Liver (tissue), 8 donors: ENCODE measurements at regions not wholly inside any gene's neighbourhood (a gene's known extent, or its start where the extent isn't known, plus 50 kb on each side); places are given as distances from the start of the nearest gene placed in this dataset.

ENCODE experiments used
- DNase-seq: peaks from one replicate; pipeline ENCODE4 v3.0.0-alpha.2; 2017; ENCODE audit warnings: low spot score
- H3K27ac ChIP-seq, 2 donors: one replicate each; pipeline ENCODE4 v1.7.0; 2013; ENCODE audit warnings: inconsistent platforms in 2 of 2, low read length in 2 of 2, control low read depth in 1 of 2, low read depth in 1 of 2, mild to moderate bottlenecking in 1 of 2
- H3K27me3 ChIP-seq, 4 donors: one replicate each; pipeline versions ENCODE4 v1.6.1 to v1.7.0; 2013; ENCODE audit warnings: low read length in 3 of 4, inconsistent platforms in 1 of 4, mild to moderate bottlenecking in 1 of 4, moderate library complexity in 1 of 4; ENCODE audit not compliant: control insufficient read depth in 4 of 4, insufficient read depth in 4 of 4
- H3K36me3 ChIP-seq, 4 donors: one replicate each; pipeline versions ENCODE4 v1.6.1 to v1.7.0; 2013; ENCODE audit warnings: low read length in 3 of 4, mild to moderate bottlenecking in 3 of 4, low read depth in 1 of 4, moderate library complexity in 1 of 4; ENCODE audit not compliant: control insufficient read depth in 4 of 4, insufficient read depth in 3 of 4
- H3K4me1 ChIP-seq, 4 donors: one replicate each; pipeline versions ENCODE4 v1.6.1 to v1.7.0; 2013; ENCODE audit warnings: low read length in 3 of 4, mild to moderate bottlenecking in 3 of 4, moderate library complexity in 1 of 4; ENCODE audit not compliant: control insufficient read depth in 4 of 4, insufficient read depth in 4 of 4
- H3K4me3 ChIP-seq, 3 donors: one replicate each; pipeline versions ENCODE4 v1.6.1 to v1.7.0; 2013; ENCODE audit warnings: low read length in 3 of 3, control low read depth in 1 of 3, low read depth in 1 of 3, mild to moderate bottlenecking in 1 of 3
- H3K9ac ChIP-seq, 2 donors: one replicate each; pipeline ENCODE4 v1.7.0; 2013; ENCODE audit warnings: low read length in 2 of 2, mild to moderate bottlenecking in 2 of 2, moderate library complexity in 2 of 2, control low read depth in 1 of 2, low read depth in 1 of 2
- H3K9me3 ChIP-seq, 4 donors: one replicate each; pipeline versions ENCODE4 v1.6.1 to v1.7.0; 2013; ENCODE audit warnings: low read length in 3 of 4; ENCODE audit not compliant: control insufficient read depth in 4 of 4
- ATF3 ChIP-seq: IDR thresholded peaks from 2 replicates; pipeline ENCODE4 v1.6.1; 2016; ENCODE audit warnings: antibody characterized with exemption
- CTCF ChIP-seq: fragments of 150-350 bp; IDR thresholded peaks from 2 replicates; pipeline ENCODE4 v1.5.1; 2017; ENCODE audit warnings: improper control_type of control experiment, low read depth, low read length; ENCODE audit not compliant: missing input control
- EGR1 ChIP-seq, 2 donors: IDR thresholded peaks; 2 replicates each; pipeline ENCODE4 v1.6.1; 2016 to 2018; ENCODE audit warnings: antibody characterized with exemption in 2 of 2, low read depth in 2 of 2
- FOXA1 ChIP-seq: IDR thresholded peaks from 2 replicates; pipeline ENCODE4 v1.6.1; 2016; ENCODE audit warnings: antibody characterized with exemption
- FOXA2 ChIP-seq: IDR thresholded peaks from 2 replicates; pipeline ENCODE4 v1.6.1; 2016; ENCODE audit warnings: antibody characterized with exemption
- GABPA ChIP-seq, 2 donors: IDR thresholded peaks in 1 of 2; conservative IDR thresholded peaks in 1 of 2; 2 replicates each; pipeline ENCODE4 v1.6.1; 2016; ENCODE audit warnings: antibody characterized with exemption in 2 of 2, mild to moderate bottlenecking in 1 of 2, moderate library complexity in 1 of 2
- HNF4A ChIP-seq, 2 donors: conservative IDR thresholded peaks; 2 replicates each; pipeline ENCODE4 v1.6.1; 2016; ENCODE audit warnings: antibody characterized with exemption in 2 of 2, mild to moderate bottlenecking in 2 of 2
- HNF4G ChIP-seq: IDR thresholded peaks from 2 replicates; pipeline ENCODE4 v1.6.1; 2016; ENCODE audit warnings: antibody characterized with exemption
- JUND ChIP-seq, 2 donors: IDR thresholded peaks; 2 replicates each; pipeline ENCODE4 v1.6.1; 2016; ENCODE audit warnings: antibody characterized with exemption in 2 of 2
- MAX ChIP-seq: IDR thresholded peaks from 2 replicates; pipeline ENCODE4 v1.6.1; 2016; ENCODE audit warnings: antibody characterized with exemption
- NR2F2 ChIP-seq: IDR thresholded peaks from 2 replicates; pipeline ENCODE4 v1.6.1; 2016; ENCODE audit warnings: antibody characterized with exemption
- RAD21 ChIP-seq, 2 donors: IDR thresholded peaks; 2 replicates each; pipeline ENCODE4 v1.6.1; 2016; ENCODE audit warnings: antibody characterized with exemption in 2 of 2, mild to moderate bottlenecking in 2 of 2
- RXRA ChIP-seq, 2 donors: IDR thresholded peaks; 2 replicates each; pipeline ENCODE4 v1.6.1; 2017 to 2018; ENCODE audit warnings: antibody characterized with exemption in 2 of 2, mild to moderate bottlenecking in 1 of 2
- SP1 ChIP-seq: IDR thresholded peaks from 2 replicates; pipeline ENCODE4 v1.6.1; 2018; ENCODE audit warnings: antibody characterized with exemption, mild to moderate bottlenecking
- TAF1 ChIP-seq: conservative IDR thresholded peaks from 2 replicates; pipeline ENCODE4 v1.6.1; 2016; ENCODE audit warnings: antibody characterized with exemption, mild to moderate bottlenecking
- YY1 ChIP-seq: IDR thresholded peaks from 2 replicates; pipeline ENCODE4 v1.6.1; 2016; ENCODE audit warnings: antibody characterized with exemption, mild to moderate bottlenecking
- ZBTB33 ChIP-seq: IDR thresholded peaks from 2 replicates; pipeline ENCODE4 v1.6.1; 2016; ENCODE audit warnings: antibody characterized with exemption
- WGBS: extraction: QIAGEN DNeasy Blood & Tissue Kit; methylation state at CpG from one replicate; pipeline ENCODE4 v1.1.7; 2013; 5-methylcytosine and 5-hydroxymethylcytosine counted together
- donor health status: healthy.
- donor health status: healthy.
- donor health status: healthy.
- donor health status: healthy.
- donor health status: healthy.

GRCh38 chr13:44191504-44192171, 182.0 kb upstream of the SERP2 start:
- Histone ChIP-seq H3K4me1 (peaks cover 6 to 27% (median 15%) of the 10 kb centered on the region in 4 donors), H3K27me3 (no peaks in the 10 kb centered on the region), H3K4me3 (peak overlapping the region in 1 of 3 donors; percentile 24), H3K9me3 (no peaks in the 10 kb centered on the region), H3K27ac (peak overlapping the region; percentile 27 to 72), H3K9ac (peak overlapping the region in 1 of 2 donors; percentile 66), H3K36me3 (no peaks in the 10 kb centered on the region)
- 56% methylated on average over 15 of the region's 15 CpGs for WGBS
- no peak for DNase-seq
- TF ChIP-seq CTCF (peak; percentile 87), EGR1 (IDR thresholded peaks at IDR 0.05; ENCODE audit: low read depth in 2 of 2) (no peak), HNF4A (conservative IDR thresholded peaks at IDR 0.05) (peak; percentile 11 to 19), NR2F2 (peak; percentile 24), YY1 (peak; percentile 94), RXRA (IDR thresholded peaks at IDR 0.05) (peak in 1 of 2 donors; percentile 67), MAX (peak; percentile 70), FOXA2 (no peak), ATF3 (peak; percentile 16), RAD21 (IDR thresholded peaks at IDR 0.05) (peak; percentile 91 to 93), SP1 (peak; percentile 9)

GRCh38 chr13:44193731-44194130, 179.9 kb upstream of the SERP2 start:
- Histone ChIP-seq H3K27ac (peak overlapping the region in 1 of 2 donors; percentile 72), H3K27me3 (no peaks in the 10 kb centered on the region), H3K4me3 (no peak overlapping the region), H3K36me3 (no peaks in the 10 kb centered on the region), H3K9me3 (no peaks in the 10 kb centered on the region), H3K4me1 (peaks cover 6 to 27% (median 15%) of the 10 kb centered on the region in 4 donors), H3K9ac (no peak overlapping the region)
- no peak for DNase-seq
- TF ChIP-seq TAF1 (no peak), FOXA1 (no peak), JUND (IDR thresholded peaks at IDR 0.05) (no peak), YY1 (no peak), RAD21 (IDR thresholded peaks at IDR 0.05) (no peak), HNF4G (no peak), GABPA (IDR thresholded peaks at IDR 0.05 in 1 of 2, conservative IDR thresholded peaks at IDR 0.05 in 1 of 2) (no peak), ZBTB33 (no peak), FOXA2 (no peak), SP1 (no peak), RXRA (IDR thresholded peaks at IDR 0.05) (no peak), NR2F2 (no peak)
- WGBS, result 86% methylated on average over 3 of the region's 3 CpGs
